Vagina (tissue), 2 donors: ENCODE measurements at regions not wholly inside any gene's neighbourhood (a gene's known extent, or its start where the extent isn't known, plus 50 kb on each side); places are given as distances from the start of the nearest gene placed in this dataset.

Experiments
- CTCF ChIP-seq, 3 experiments: fragments of 450-650 bp in 2 of 3; fragments of 200-600 bp in 1 of 3; sonication (generic) in 1 of 3; IDR thresholded peaks; one replicate each; pipeline ENCODE4 v1.5.1; 2017 to 2019; ENCODE audit warnings: antibody characterized with exemption in 3 of 3, mild to moderate bottlenecking in 2 of 3, moderate library complexity in 2 of 3
- POLR2A ChIP-seq, 2 donors: fragments of 450-650 bp; IDR thresholded peaks; one replicate each; pipeline ENCODE4 v1.6.1; 2017; ENCODE audit warnings: antibody characterized with exemption in 2 of 2, mild to moderate bottlenecking in 2 of 2, moderate library complexity in 2 of 2

DNA sequence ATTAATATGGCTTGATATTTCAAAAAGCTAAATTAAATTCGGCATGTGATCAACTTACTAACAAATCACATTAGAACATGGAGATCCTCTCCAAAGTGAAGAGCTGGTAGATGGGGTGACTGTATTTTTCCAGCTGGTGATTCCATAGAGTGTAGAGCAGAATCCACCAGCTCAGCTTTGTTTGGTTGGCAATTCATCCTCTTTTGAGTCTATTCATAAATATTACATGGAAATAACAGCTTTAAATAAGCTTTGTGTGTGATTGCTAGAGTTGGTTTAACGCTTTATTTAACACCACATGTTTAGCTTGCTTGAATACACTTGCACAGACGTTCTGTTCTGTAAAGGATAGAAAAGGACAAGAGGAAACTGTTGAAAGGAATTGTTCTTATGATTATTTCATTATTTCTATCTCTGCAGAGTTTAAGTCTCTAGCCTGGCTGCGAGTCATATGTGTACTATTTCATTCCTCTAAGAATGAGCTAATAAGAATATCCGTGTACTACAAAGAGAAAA, 738.3 kb upstream of the KIRREL3 start:
- TF ChIP-seq POLR2A (IDR thresholded peaks at IDR 0.05) (no peak), CTCF (IDR thresholded peaks at IDR 0.05) (no peak)
